Activated CD4-positive, alpha-beta T cell treated with anti-CD3 and anti-CD28 coated beads, Interleukin-2, Interleukin-4, amounts not matched to agents 100 ng/mL and 50 ng/mL, durations not matched to agents 16 hours and 8 hours (primary cell): ENCODE measurements at regions not wholly inside any gene's neighbourhood (a gene's known extent, or its start where the extent isn't known, plus 50 kb on each side); places are given as distances from the start of the nearest gene placed in this dataset.
"Not testable (repeated sequence)": the region's sequence is repeated elsewhere in the genome, so short reads cannot be mapped to it uniquely, and the experiment has no call there.

ENCODE experiments used
- DNase-seq: peaks from one replicate; pipeline ENCODE4 v3.0.0-alpha.2; 2020; ENCODE audit warnings: low spot score

DNA sequence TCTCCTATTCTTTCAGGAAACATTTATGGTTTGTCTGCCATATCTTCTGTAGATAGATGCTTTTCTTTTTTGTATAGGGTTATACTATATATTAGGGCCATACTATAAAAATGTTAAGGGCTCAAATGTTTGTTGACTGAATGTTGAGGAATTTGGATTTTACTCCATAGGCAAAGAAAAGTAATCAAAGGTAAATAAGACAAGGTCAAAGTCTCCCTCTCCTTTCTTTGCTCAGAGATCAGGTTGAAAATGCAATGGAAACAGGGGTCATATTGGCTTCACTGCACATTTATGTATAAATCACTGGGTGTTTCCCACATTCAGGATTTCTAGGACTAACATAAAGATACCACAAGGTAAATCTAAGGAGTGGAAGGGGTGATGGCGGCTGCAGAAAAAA is 291.4 kb upstream of the FZD8 start:
- DNase-seq = no peak

DNA sequence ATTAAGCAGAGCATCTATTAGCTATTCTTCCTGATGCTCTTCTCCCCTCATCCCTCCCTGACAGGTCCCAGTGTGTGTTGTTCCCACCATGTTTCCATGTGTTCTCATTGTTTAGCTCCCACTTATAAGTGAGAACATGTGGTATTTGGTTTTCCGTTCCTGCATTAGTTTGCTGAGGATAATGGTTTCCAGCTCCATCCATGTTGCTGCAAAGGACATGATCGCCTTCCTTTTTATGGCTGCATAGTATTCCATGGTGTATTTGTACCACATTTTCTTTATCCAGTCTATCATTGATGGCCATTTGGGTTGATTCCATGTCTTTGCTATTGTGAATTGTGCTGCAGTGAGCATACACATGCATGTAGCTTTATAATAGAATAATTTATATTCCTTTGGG is 287.9 kb upstream of the FZD8 start:
- DNase-seq = not testable (repeated sequence)

DNA sequence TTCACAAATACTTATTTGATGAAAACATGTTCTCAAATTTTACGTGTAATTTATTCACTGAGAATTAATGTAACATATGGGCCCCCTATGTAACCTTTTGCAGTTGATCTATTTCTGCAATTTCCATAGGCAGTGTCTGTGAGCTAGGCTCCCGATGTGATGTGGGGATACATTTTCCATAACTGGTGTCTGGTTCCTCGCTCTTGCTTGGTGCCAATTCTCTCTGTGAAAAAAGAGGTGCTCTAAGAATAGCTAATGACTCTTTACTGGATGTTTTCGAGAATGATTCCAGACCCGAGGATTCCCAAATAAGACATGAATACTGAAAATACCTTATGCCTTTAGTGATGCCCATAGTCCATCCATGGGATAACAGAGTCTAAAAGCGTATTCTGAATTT is 286.7 kb upstream of the FZD8 start:
- no peak for DNase-seq

DNA sequence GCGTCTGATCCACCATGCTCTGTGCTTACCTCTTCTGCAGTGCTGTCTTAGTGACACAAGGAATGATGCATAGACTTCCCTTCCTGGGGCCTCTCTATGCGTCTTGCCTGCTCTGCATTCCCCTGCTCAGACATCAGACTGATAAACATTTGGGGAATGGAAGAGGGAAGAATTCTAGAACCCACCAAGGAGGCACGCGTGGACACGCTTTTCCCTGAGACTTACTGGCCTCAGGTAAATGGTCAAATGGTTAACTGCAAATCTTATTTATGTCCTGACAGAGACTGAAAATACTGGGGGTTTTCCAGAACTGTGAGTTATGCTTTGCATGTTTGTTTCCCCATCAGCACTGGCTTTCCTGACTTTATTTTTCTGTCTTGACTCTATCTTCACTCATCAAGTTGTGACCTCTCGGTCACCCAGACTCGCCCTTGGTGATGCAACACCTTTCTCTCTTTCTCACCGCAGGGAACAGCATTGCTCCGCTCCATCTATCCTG is 285.9 kb upstream of the FZD8 start:
- DNase-seq = no peak

DNA sequence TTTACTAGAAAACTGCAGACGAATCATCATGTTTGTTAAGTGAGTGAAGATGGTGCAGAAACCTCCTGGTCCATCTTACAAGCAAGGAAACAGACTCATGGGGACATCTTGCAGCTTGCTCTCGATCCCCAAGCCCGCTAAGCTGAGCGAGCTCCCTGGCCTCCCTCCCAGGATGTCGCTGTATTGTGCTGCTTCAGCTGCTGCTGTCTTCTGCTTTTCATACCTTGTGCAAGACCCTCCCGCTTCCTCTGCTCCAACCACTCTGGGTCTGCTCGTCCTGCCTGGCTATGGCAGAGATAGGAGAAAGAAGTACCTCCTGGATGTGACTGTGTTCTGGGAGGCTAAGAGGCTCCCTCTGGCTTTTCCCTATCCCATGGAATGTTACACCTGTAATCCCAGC is 285.2 kb upstream of the FZD8 start:
- no peak for DNase-seq

DNA sequence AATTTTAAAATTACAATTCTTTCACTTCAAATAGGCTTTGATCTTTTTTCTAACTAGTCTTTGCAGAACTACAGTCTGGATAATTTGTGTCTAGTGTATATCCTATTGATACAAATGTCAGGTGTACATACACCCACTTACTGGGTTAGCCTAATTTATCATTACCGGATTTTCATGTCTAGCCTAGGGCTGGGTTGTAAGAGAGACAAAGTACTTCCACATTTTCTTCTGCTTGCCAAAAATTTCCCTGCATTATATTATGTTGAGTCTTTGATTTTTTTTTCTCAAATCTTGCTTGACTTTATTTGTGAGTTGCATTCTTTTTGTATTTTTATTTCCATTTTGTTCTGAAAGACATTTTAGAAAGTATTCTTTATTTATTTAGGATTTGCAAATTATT is 284.8 kb upstream of the FZD8 start:
- DNase-seq = no peak

DNA sequence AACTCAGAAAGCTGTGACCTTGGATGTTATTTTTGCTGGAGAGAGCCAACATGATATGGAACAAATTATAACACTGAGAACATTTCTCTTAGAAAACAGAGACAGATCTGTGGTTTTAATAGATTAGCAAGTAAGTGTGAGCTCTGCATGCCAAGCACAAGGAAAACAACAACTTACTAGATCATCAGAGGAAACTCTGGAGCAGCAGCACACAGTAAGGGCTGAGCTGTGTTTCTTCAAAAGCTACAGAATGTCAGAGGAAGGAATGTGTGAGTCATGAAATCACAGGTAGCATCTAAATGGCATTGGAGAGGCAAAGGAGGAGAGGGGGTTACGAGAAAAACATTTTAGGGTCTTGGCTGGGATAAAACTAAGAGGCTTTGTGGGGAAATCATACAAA is 283.4 kb upstream of the FZD8 start:
- no peak for DNase-seq

DNA sequence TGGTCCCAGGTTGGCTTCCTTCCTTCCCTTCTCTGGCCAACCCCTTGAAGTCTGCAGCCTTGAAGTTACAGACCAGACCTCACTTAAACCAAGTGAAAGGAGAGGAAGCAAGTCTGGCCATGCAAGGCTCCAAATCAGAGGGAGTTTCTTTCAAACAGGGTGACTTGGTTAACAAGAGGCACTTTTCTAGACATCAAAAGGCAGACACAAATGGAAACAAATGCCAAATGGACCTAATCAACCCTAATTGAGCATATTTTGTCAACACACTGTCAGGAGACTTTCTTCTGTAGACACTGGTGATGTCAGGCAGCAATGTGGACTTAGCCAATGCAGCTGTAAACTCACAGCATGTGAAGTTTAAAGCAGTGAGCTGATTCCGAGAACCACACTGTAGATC is 282.7 kb upstream of the FZD8 start:
- DNase-seq = no peak

DNA sequence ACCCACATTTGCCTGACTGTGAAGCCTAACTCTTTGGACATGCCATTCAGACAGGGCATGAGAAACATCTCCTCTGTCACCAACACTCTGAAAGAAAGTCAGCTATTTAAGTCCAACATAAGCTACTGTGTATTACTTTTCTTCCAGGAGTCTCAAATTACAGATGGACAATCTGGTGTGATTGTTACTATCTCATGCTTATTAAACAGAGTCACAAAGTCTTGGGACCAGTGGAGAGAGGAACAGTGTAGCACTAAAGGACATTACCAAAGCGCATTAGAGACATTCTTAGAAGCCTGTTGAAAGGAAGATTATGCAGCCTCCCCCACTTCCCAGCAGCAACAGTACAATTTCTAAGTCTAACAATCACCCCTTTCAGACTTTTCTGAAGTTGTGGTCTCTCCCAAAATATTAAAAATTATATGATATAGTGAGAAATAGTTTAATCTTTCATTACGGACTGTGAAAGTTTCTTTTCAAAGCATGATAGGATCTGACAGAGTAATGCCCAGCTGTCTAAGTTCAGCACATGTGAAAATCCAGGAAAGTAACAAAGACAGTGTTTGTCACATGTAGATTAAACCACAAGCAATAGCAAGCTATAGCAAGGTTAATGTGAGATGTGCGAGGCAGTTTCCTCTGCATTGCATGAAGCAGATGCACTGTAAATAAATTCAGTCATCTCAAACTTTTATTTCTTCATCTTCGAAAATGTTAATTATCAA is 280.9 kb upstream of the FZD8 start:
- DNase-seq = no peak

DNA sequence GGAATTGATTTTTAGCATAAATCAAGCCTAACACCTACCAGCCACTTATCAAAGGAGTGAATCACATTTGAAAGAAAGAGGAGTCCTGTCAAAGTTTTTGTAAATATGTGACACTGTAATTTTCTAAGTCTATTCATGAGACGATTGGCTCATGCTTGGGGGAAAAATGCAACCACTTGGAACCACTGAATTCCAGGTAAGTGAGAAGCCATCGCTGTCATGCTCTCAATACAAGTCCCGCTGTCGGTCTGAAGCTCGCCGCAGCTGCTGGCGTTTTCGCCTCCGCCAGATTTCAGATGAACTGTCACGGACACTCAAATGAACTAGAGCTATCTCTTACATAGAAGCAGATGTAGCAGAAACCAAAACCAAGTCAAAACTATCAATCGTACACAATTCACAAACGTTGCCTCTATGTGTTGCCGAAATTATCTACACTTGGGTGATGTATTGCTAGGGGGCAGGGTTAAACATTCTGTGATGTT is 279.8 kb upstream of the FZD8 start:
- DNase-seq = no peak

DNA sequence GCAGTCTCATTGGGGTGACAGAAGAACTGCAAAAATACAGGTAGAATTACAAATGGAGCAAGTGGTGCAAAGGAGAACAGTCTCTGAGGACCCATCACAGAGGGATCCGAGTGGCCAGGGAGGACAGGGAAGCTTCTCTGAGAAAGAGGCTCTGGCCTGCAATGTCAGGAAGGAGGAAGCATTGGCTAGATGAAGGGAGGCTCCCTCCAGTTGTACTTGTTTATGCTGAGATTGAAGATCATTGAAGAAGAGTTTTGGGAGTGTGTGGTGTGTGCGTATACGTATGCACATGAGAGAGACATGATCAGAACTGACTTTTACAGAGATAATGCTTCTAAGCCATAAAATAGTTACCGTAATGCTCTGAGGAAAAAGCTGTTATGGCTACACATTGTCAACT is 274.7 kb upstream of the FZD8 start:
- DNase-seq = no peak

DNA sequence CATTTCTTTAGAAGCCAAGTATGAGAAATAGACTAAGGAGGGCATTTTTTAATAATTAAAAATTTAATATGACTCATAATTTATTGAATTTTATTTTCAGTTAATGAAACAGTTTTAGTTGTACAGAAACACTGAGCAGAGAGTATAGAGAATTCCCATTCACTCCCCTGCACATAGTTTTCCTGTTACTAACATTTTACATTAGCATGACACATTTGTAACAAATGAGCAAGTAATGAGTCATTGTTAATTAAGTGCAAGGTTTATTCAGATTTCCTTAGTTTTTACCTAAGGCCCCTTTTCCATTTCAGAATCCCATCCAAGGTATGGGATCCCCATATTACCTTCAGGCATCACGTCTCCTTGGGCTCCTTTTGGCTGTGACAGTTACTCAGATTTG is 271.5 kb upstream of the FZD8 start:
- no peak for DNase-seq

DNA sequence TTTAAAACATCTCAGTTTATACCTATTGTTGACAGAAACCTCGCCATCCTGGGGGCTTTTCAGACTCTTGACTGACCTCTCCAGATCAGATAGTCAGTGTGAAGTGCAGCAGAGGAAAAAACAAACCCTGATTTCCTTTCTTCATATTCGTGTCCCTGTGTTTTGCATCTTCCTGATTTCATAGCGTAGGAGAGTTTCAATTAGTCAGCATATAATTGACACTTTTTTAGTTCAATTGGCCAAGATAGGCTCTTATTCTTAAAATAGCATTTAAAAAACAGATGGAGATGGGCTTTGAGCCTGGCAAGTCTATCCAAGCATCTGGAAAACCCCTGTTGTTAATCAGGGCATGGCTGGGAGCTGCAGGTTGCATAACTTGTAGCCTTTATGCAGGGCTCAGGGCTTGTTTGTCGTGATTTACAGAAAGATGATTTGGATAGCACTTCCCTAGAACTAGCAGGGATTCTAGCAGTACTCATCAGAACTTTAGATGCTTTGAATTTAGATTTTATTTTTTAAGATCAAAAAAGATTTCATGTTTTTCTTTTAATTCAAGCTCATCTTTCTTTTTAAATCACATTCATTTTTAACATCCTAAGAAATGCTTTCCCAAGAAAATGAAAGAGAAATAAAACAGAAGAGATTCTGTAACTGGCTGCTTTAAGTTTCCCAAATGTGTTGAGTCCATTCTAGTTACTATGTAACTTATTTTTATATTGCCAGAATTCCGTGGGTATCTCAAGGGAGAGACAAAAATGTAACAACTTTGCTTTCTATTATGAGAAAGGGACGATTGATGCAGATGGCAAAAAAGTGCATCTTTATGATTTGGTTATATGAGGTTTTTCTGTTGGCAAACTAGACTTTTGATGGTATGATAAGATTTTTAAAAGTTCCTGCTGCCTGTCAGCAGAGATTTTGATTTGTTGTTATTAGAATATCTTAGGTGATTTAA is 270.8 kb upstream of the FZD8 start:
- DNase-seq = no peak

DNA sequence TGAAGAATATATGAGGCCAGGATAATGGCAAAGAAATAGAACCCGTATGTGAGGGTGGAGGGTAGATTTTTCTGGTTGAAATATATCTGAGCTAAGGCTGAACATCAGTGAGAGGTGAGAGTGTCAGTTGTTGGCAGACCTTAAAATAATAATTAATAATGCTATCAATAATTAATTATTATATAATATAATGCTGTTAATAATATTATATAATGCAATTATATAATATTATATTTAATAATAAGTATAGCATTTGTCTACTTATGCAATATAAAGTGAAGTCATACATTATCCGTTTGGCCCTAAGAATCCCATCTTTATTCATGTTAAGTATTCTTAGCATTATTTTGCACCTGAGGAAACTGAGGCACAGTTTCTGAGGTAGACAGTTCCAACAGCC is 269.9 kb upstream of the FZD8 start:
- DNase-seq = no peak

DNA sequence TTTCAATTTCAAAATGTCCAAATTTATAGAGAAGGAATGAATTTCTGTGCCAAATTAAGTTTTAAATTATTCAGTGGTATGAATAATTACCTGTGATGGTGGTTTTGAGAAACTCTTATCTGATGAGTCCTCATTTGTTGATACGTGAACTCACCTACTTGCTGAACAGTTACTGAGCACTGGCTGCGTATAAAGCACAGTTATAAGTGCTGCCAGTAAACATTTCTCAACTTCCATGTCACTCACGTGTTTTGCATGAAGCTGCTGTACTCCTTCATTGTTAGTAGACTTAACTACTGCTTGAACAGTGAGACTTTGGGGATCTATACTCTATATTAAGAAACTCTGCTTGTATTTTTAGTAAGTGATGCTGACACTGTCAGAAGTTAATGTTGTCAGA is 269.1 kb upstream of the FZD8 start:
- no peak for DNase-seq

DNA sequence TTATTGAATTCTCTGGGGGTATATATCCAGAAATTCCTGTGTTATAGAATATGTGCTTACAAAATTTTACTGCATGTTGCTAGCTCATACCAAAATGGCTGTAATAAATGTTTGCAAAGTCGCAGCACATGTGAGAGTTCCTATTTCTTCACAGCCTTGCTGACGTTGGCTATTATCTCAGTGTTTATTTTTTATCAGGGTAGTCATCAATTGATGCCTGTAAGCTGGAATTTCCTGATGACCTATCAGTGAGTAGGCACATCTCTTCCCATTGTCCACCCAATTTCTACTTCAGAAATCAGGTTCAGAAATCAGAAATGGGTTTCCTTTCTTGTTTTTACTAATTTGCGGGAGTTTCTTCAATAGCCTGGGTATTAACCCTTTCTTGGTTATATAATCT is 268.1 kb upstream of the FZD8 start:
- DNase-seq = no peak

DNA sequence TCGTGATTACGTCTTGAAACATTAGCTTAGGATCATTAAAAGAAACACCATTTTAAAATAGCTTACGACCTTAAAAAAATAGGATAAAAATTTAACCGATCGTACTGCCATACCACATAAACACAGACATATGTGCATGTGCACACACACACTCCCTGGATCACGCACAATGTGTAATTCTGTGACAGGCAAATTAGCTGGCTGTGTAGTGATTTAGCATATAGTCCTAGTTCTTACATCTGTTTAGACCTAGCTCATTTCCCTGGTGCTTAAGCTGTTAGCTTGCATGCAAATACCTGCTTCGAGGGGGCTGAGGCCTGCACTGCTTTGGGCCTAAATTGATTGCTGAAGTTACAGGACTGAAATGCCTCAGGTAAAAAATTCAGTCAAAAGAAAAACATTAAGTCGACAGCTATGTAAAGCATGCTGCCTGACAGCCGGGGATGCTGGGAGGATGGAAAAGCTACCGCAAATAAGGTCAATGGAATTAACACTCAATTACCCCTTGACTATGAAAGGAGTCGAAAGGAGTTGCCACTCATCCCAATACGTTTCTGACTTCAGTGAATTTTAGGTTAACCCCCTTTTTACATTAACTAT is 267.1 kb upstream of the FZD8 start:
- no peak for DNase-seq

DNA sequence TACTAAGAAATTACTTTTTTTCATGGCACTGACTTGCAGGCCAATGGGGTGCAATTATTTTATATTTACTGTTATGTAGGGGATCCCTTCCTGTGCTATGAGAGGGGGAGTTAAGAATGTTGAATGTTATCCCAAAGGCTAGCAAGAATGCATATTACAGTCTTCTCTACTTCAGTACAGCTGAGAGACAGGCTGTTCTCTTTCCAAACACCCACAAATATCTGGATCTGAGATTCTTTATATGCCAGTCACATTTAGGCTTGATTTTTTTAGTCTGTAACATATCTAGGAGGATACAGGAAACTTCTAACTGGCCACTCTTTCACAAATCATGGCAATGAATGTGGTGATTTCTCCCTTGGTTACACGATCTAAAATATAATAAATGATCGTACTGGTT is 266.4 kb upstream of the FZD8 start:
- no peak for DNase-seq

DNA sequence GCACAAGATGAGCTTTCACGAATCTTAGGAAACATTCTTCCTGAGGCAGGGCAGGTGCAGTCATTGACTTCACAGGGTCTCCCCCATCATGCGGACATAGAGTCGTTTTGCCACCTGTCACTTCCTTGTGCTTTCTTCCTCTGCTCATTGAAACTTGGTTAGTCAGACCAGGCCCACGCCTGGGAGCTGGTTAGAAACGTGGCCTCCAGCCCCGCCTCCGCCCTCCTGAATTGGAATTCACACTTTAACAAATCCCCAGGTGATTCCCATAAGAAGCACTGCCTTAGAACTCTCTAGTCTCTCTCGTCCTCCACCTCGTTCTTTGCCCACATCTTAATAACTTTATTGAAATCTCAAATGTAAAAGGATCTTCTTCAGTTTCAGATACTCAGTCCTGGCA is 265.5 kb upstream of the FZD8 start:
- no peak for DNase-seq

DNA sequence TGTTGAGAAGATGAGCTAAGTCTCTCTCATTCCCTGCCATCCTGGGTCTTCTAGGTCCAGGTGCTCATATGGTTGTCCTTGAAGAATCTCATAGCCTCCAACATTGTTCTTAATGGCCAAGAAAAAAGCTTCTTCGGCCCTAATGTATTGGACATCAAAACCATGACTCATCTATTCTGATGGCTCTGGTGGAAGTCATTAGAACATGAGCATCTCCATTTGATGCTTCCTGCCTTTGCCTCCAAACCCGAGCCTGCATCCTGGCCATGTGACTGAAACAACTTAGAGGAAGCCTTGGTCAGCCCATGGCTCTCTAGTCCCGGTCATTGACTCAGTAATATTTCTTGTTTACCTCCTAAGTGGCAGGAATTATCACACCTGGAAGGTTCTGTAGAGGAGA is 264.1 kb upstream of the FZD8 start:
- no peak for DNase-seq

DNA sequence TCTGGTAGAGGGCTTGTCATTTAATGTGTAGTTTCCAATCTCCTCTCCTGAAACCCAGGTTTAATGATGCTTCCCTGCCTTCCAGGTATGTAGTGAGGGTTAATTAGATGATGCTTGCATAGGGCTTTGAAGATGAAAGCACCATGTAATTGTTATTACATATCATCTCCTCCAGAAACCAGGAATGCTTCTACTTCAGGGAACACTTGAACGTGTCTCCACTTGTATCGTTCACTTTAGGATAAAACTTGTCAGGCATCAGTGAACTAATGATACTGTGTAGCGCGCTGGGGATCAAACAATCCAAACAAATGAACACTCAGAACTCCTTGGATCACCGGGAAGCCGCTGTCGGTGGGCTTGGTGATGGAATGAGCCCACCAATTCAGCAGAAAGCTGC is 260.9 kb upstream of the FZD8 start:
- DNase-seq = no peak

DNA sequence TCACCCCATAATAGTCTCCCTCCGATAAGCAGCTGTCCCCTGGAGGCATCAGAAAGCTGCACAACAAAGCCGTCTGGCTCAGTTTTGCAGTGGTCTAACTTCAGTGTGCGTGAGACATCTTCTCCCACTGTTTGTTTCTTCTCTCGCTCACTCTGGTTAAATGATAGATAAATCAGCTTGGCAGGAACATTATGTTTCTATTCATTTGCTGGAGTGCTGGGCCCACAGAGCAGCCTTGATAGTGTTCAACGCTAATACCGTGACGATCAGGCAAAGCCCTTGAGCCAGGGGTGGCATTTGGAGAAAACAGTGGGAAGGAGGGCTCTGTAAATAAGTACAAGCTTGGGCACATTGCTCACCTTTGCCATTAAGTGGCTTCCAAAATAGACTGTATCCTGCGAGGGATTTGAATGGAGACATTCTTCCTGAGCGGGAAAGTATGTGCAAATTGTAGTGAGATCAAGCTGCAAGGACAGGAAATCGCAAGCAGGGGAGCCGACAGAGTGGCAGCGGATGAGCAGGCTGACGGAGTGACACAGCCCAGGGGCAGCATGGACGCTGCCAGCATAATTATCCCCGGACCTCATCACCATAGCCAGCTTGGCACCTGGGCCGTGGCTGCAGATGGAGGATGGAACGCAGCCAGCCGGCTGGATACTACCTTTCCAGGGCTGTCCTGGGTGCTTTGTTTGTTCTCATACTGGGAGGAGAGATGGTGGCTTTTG is 256.8 kb upstream of the FZD8 start:
- no peak for DNase-seq
